HAP-1 (cell line): ENCODE measurements at regions not wholly inside any gene's neighbourhood (a gene's known extent, or its start where the extent isn't known, plus 50 kb on each side); places are given as distances from the start of the nearest gene placed in this dataset.

Source experiments
- DNase-seq, 2 experiments: peaks; one replicate each; pipeline ENCODE4 v3.0.0-alpha.2; 2016 to 2020; ENCODE audit warnings: low spot score in 2 of 2
- H3K27me3 ChIP-seq: fragments of 250-450 bp; sonication (Bioruptor Pico); 2 replicates; pipeline ENCODE4 v1.5.1; 2020; ENCODE audit warnings: low read depth, mild to moderate bottlenecking, moderate library complexity
- H3K36me3 ChIP-seq: fragments of 250-450 bp; sonication (Bioruptor Pico); replicated peaks from 2 replicates; pipeline ENCODE4 v1.5.1; 2020; ENCODE audit warnings: mild to moderate bottlenecking
- H3K4me1 ChIP-seq: fragments of 250-450 bp; sonication (Bioruptor Pico); 2 replicates; pipeline ENCODE4 v1.5.1; 2020; ENCODE audit warnings: mild to moderate bottlenecking
- H3K4me3 ChIP-seq: fragments of 250-450 bp; sonication (Bioruptor Pico); 2 replicates; pipeline ENCODE4 v1.5.1; 2020; ENCODE audit warnings: mild to moderate bottlenecking, moderate library complexity
- H3K9me3 ChIP-seq: fragments of 250-450 bp; sonication (Bioruptor Pico); 2 replicates; pipeline ENCODE4 v1.5.1; 2020; ENCODE audit warnings: mild to moderate bottlenecking, moderate library complexity
- in situ Hi-C: fragments of 300-500 bp; cut with MboI; formaldehyde crosslinking; loops from 3 replicates; pipeline ENCODE4 v1.14.3; 2020; ENCODE audit warnings: low sequenced_read_pairs, inconsistent platforms, mixed read lengths

DNA sequence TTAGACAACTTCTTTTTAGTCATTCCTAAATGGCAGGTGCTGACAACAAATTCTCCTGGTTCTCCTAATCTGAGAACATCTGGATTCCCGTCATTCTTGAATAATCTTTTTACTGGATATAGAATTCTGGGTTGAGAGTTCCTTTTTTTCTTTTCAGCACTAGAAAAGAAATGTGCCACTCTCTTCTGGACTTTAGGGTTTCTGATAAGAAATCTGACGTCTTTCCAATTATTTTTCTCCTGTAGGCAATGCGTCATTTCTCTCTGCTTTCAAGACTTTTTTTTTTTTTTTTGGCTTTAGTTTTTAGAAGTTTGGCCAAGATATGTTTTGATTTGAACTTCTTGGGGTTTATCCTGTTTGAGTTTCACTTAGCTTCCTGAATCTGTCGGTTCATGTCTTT lies 66.1 kb upstream of the RNF24 start:
- Histone ChIP-seq H3K4me3 (no peak overlapping the region), H3K9me3 (no peaks in the 10 kb centered on the region; the same call in 1 of the 2 replicates), H3K27me3 (no peaks in the 10 kb centered on the region), H3K36me3 (no peaks in the 10 kb centered on the region), H3K4me1 (peaks cover 13% of the 10 kb centered on the region)
- no peak for DNase-seq
- in situ Hi-C loops: loop anchor here (10.0 kb wide), 1 partner anchor 67 kb away; the partner anchor contains the start of gene RNF24

DNA sequence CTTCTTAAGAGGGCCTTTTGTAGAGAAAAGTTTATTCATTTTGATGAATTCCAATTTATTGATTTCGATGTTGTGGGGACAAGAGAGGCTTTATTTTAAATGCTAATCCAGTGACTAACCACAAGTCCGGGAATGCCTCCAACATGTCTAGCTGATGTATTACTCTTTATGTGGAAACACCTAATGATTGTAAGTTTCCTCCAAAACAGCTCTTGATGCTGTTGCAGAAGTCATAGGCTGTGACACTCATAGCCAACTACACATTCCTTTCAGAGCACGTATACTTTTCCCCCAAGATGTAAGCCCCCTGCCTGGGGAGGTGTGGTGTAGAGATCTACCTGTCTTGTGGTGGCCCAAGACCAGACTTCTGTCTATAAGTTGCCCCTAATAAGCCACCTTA lies 61.3 kb upstream of the RNF24 start:
- peak; percentile 36 to 74 for DNase-seq
- Histone ChIP-seq H3K4me1 (peaks cover 11% of the 10 kb centered on the region), H3K36me3 (no peaks in the 10 kb centered on the region), H3K27me3 (no peaks in the 10 kb centered on the region), H3K9me3 (no peaks in the 10 kb centered on the region), H3K4me3 (no peak overlapping the region)
- in situ Hi-C loops: no loop called here

DNA sequence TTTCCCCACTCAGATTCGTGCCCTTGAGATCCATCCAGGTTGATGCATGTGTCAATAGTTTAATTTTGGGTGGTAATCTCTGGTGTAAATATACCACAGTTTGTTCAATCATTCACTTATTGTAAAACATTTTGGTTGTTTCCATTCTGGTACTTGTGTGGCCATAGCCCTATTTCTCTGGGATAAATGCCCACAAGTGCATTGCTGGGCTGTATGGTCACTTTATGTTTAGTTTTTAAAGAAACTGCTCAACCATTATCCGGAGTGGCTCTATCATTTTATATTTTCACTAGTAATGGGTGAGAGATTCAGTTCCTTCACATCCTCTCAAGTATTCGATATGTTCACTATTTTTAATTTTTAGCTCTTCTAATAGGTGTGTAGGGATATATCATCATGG lies 60.7 kb upstream of the RNF24 start:
- Histone ChIP-seq H3K36me3 (no peaks in the 10 kb centered on the region), H3K27me3 (no peaks in the 10 kb centered on the region), H3K4me1 (peaks cover 11% of the 10 kb centered on the region), H3K4me3 (no peak overlapping the region), H3K9me3 (no peaks in the 10 kb centered on the region)
- DNase-seq: no peak
- in situ Hi-C loops: no loop called here

DNA sequence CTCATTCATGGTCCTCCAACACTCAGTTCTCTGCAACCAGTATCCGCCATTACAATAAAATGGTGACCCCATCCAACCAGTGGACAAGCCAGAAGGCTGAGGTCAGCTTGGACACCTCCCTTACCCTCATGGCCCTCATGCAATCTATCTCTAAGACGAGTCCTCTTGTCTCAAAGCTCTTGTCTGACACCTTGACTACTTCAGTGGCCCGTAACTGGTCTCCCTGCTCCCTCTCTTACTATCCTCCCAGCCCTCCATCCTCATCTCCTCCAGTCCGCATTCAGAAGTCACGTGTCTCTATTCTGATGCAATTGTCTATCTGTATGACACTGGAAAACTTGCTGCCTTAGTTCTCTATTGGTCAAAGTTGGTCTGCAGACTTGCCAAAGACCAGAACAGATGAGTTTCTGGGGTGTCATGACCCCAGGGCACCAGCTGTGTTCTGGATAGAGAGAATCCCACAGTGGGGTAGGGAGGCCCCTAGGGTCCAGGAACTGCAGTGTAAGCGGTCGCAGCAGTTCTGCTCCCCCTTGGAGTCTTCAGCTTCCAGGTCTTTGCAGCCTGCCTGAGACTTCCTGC lies 59.6 kb upstream of the RNF24 start:
- H3K9me3 ChIP-seq: no peaks in the 10 kb centered on the region
- in situ Hi-C loops: no loop called here
- H3K27me3 ChIP-seq: no peaks in the 10 kb centered on the region
- DNase-seq: no peak
- no peaks in the 10 kb centered on the region for H3K36me3 ChIP-seq
- H3K4me1 ChIP-seq: peaks cover 11% of the 10 kb centered on the region
- H3K4me3 ChIP-seq: no peak overlapping the region

DNA sequence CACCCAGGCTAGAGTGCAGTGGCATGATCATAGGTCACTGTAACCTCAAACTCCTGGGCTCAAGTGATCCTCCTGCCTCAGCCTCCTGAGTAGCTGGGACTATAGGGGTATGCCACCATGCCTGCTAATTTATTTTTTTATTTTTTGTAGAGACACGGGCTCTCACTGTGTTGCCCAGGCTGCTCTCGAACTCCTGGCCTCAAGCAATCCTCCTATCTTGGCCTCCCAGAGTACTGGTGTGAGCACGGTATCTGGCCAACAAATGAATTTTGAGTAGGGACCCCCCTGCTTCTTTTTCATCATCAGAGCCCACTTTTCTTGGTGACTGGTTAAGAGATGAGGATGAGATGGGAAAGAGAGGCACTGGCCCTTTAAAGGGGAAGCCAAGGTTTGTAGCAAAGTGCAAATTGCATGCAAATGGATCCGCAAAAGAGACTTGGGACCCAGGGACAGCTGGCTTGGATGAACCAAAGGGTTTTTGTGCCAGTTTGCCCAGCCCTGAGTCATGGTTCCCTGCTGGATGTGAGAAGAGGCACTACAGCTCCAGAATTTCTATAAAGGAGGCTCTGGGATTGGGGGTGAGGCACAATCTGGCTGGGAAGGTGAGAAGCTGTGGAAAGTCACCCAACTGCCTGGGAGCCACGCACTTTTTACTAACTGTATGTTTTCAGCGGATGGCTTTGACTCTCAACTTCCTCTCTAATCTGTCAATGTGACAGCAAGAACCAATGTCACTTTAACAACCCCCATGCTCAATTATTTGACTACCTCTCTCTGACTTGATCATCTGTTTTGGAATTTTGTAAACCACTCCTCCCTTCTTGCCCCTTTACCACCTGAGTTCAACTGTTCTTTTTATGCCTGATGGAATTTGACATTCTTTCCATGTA lies 58.7 kb upstream of the RNF24 start:
- Histone ChIP-seq H3K4me3 (no peak overlapping the region), H3K9me3 (no peaks in the 10 kb centered on the region), H3K36me3 (no peaks in the 10 kb centered on the region), H3K4me1 (peaks cover 11% of the 10 kb centered on the region), H3K27me3 (no peaks in the 10 kb centered on the region)
- DNase-seq: no peak
- in situ Hi-C loops: no loop called here

DNA sequence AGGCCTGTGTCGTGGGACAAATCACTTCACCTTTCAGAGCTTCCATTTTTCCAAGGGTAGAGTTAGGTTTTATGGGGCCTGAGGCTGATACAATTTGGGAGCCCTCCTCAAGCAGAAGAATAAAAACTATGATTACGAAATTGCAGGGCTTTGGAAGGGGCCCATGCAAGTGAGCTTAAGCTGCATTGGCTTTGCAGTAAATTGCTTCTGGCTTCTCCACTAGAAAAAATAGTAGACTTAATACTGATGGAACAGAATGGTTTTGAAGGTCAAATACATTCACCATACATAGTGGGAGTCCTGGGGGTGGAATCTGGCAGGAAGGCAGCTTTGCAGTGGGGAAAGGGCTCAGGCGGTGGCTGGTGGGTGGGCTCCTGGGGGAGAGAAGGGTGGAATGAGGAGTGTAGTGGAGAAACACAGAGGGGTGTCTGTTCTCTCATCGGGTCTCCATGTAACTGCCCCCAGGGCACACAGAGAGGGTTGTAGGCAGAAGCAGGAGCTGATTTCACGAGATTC lies 55.9 kb upstream of the RNF24 start:
- Histone ChIP-seq H3K4me1 (peaks cover 3% of the 10 kb centered on the region), H3K9me3 (no peaks in the 10 kb centered on the region), H3K27me3 (no peaks in the 10 kb centered on the region), H3K36me3 (no peaks in the 10 kb centered on the region), H3K4me3 (no peak overlapping the region)
- in situ Hi-C loops: no loop called here
- no peak for DNase-seq

DNA sequence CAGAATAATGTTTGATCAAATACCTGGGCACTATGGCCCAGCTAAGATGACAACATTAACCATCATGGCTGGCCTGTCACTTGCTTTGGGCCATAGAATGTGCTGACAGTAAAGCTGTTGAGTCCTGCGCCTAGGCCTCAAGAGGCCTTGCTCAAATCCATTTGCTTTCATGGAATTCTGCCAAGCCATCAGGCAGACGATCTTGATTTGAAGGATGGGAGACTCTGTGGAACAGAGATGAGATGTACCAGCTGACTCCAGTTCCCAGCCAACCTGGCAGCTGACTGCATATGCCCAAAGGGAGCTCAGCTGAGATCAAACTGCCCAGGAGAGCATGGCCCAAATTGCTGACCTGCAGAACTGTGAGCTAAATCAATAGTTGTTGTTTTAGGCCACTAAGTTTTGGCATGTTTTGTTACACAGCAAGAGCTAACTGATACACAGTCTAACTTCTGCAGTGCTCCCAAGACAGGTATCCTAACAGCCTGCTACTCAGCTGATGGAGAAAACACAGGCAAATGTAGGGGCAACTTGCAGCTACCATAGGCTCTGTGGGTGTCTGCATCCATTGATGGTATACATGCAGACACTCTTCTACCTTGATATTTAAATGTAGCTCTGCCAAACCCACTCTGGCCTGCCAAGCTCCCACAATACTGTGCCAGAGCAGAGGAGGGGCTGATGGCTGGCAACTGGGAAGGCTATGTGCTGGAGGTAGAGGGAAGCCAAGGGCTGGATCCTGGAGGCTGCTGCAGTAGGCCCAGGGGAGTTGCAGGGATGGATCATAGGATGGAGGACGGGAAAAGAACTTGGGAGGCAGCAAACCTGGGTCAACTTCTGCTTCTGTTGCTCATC lies 55.2 kb upstream of the RNF24 start:
- Histone ChIP-seq H3K4me3 (no peak overlapping the region), H3K4me1 (no peaks in the 10 kb centered on the region), H3K27me3 (no peaks in the 10 kb centered on the region), H3K36me3 (no peaks in the 10 kb centered on the region), H3K9me3 (no peaks in the 10 kb centered on the region)
- no peak for DNase-seq
- in situ Hi-C loops: no loop called here

DNA sequence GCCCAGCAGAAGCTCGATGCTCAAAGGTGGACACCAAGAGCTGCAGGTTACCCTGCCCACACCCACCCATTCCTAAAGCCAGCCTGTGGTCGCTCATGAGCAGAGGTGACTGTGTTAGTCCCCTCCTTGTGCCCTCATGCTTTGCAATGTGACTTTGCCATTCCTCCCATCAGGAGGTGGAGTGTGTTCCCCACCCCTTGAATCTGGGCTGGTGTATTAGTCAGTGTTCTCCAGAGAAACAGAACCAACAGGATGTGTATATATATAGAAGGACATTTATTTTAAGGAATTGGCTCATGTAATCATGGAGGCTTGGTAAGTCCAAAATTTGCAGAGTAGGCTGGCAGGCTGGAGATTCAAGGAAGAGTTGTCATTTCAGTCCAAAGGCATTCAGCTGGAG lies 54.4 kb upstream of the RNF24 start:
- in situ Hi-C loops: no loop called here
- DNase-seq: no peak
- Histone ChIP-seq H3K4me3 (no peak overlapping the region), H3K4me1 (no peaks in the 10 kb centered on the region), H3K27me3 (no peaks in the 10 kb centered on the region), H3K9me3 (no peaks in the 10 kb centered on the region), H3K36me3 (no peaks in the 10 kb centered on the region)

DNA sequence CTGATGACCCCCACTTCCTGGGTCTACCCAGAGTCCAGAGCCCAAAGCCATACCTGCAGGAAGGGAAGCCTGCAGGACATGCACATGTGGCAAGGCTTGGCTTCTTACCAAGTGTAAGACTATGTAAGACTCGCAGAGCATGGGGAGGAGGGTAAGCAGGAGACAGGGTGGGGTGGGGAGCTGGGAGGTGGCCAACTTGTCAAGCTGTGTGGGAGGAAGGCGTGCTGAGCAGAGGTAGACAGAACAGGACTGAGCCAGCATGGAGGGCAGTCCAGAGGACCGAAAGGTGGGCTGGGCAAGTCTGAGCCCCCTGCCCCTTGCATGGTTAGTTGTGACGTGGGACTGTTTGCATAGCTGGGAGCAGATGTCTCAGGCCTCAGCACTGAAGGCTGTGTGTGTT lies 53.4 kb upstream of the RNF24 start:
- in situ Hi-C loops: no loop called here
- Histone ChIP-seq H3K36me3 (no peaks in the 10 kb centered on the region), H3K4me1 (no peaks in the 10 kb centered on the region), H3K4me3 (no peak overlapping the region), H3K9me3 (no peaks in the 10 kb centered on the region), H3K27me3 (no peaks in the 10 kb centered on the region)
- DNase-seq: no peak

DNA sequence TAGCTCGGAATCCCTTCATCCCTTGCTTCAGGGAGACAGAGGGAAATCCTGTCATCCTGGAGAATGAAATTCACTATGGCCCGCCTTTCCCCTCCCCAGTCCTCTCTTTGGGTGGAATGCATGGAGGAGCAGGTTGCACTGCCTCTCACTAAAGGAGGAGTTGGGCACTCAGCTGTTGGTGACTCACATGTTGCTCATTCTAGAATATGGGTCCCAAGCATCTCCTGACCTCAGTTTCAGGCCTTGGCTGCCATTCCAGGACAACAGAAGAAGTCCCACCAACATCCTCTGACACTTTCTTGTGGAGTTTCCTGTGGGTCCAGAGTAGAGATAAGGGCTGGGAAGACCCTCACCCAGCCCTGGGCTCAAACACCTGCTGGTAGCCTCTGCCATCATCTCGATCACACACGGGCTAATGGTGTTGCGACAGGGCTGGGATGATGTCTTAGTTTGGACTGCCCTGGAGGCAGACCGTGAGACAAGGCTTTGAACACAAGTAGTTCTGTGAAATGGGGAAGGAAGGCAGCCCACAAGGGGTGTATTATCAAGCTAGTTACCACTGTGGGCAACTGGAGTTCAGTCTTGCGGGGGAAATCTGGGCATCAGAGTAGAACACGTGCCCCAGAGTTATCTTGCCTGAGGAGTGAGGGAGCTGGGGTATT lies 52.4 kb upstream of the RNF24 start:
- H3K36me3 ChIP-seq: no peaks in the 10 kb centered on the region
- no peaks in the 10 kb centered on the region for H3K27me3 ChIP-seq
- no peaks in the 10 kb centered on the region for H3K9me3 ChIP-seq
- DNase-seq: no peak
- H3K4me3 ChIP-seq: no peak overlapping the region
- in situ Hi-C loops: no loop called here
- H3K4me1 ChIP-seq: no peaks in the 10 kb centered on the region

DNA sequence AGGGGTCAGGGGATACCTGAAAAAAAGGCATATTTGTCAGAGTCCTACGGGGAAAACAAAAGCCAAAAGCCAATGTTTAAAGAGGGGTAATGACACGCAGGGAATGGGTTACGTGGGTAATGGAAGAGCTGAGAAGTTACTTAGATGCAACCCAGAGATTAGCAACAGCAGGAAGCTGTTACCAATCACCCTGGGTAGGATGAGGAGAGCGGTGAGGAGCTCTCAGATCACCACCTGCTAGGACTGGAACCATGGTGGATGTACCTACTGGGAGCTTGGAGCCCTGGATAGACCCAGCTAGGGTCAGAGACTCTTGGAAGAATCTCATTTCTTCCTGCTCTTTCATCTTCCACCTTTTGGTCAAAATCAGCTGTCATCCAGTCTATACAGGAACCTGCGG lies 51.2 kb upstream of the RNF24 start:
- H3K36me3 ChIP-seq: no peaks in the 10 kb centered on the region
- no peaks in the 10 kb centered on the region for H3K27me3 ChIP-seq
- H3K4me1 ChIP-seq: no peaks in the 10 kb centered on the region
- H3K9me3 ChIP-seq: no peaks in the 10 kb centered on the region
- H3K4me3 ChIP-seq: no peak overlapping the region
- DNase-seq: no peak
- in situ Hi-C loops: no loop called here

DNA sequence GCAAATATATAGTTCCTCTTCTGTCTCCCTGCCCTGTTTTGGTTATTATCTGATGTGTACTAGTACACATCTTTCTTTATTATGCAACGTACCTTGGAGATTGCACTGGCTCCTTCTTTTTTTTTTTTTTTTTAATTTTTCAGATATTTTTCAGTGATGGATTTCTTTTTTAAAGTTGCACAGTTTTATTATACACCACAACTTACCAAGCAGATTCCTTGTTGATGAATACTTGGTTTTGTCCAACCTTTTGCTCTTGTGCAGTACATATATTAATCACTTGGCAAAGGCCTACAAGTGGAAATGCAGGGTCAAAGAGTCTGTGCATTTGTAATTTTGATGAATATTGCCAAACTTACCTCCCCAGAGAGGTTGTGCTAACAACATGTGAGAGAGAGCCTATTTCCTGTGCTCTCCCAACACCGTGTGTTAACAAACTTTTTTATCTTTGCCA lies 50.1 kb upstream of the RNF24 start:
- H3K4me3 ChIP-seq: no peak overlapping the region
- H3K4me1 ChIP-seq: no peaks in the 10 kb centered on the region
- no peaks in the 10 kb centered on the region for H3K9me3 ChIP-seq
- in situ Hi-C loops: no loop called here
- DNase-seq: no peak
- H3K36me3 ChIP-seq: no peaks in the 10 kb centered on the region
- no peaks in the 10 kb centered on the region for H3K27me3 ChIP-seq
